HCT116 (cell line): ENCODE measurements at regions not wholly inside any gene's neighbourhood (a gene's known extent, or its start where the extent isn't known, plus 50 kb on each side); places are given as distances from the start of the nearest gene placed in this dataset.

Experiments
- ATAC-seq: fragments of 200-7000 bp; cut with Tn5 transposase; 2 replicates; pipeline ENCODE4 v1.9.1; 2020; ENCODE audit warnings: mild to moderate bottlenecking, moderate library complexity
- BruUV-seq: library from RNA; stranded (reverse); fragments of 400-500 nt; replicated peaks from 2 replicates; lab custom pipeline; 2021; lab: Mats Ljungman, UMichigan
- CTCF ChIA-PET: fragments of 300-600 bp; sonication (Branson Sonifier 250); formaldehyde crosslinking; loops from one replicate; lab custom pipeline; 2021; ENCODE audit warnings: antibody characterized with exemption; lab: Charles Lee
- POLR2A ChIA-PET: fragments of 300-600, 350-600 bp; sonication (Branson Sonifier 250); formaldehyde crosslinking; loops from one replicate; lab custom pipeline; 2021; ENCODE audit warnings: antibody characterized with exemption; lab: Charles Lee
- RAD21 ChIA-PET, 2 experiments: fragments of 300-600 bp; sonication (Branson Sonifier 250); formaldehyde crosslinking; loops; one replicate each; lab custom pipeline; 2023; ENCODE audit warnings: low total read pairs in 2 of 2; ENCODE audit not compliant: uncharacterized antibody in 2 of 2, unreplicated experiment in 2 of 2, low non-redundant PET in 1 of 2; lab: Charles Lee
- DNase-seq: peaks from one replicate; pipeline ENCODE4 v3.0.0-alpha.2; 2010; ENCODE audit warnings: low read depth, low spot score
- H2AFZ ChIP-seq: fragments of 200-600 bp; shearing (Covaris generic), sonication (generic); 2 replicates; pipeline ENCODE4 v1.6.1; 2017; ENCODE audit warnings: low read depth, mixed run types, mixed read lengths, antibody characterized with exemption, low read length; ENCODE audit not compliant: poor library complexity, severe bottlenecking
- H3K27ac ChIP-seq: 2 replicates; pipeline ENCODE4 v1.5.1; 2012; ENCODE audit warnings: low read depth, low read length
- H3K27me3 ChIP-seq: fragments of 200-600 bp; sonication (generic); 2 replicates; pipeline ENCODE4 v1.6.1; 2016; ENCODE audit warnings: mixed run types, low read length, mixed read lengths; ENCODE audit not compliant: insufficient read depth
- H3K36me3 ChIP-seq, 2 experiments: fragments of 200-500 bp in 1 of 2; fragments of 200-600 bp in 1 of 2; sonication (Bioruptor generic) in 1 of 2; sonication (generic) in 1 of 2; 2 replicates each; pipeline versions ENCODE4 v1.5.1 to v1.6.1; 2014 to 2016; ENCODE audit warnings: low read length in 2 of 2, inconsistent platforms in 1 of 2, mixed read lengths in 1 of 2, mixed run types in 1 of 2; ENCODE audit not compliant: insufficient read depth in 2 of 2, control insufficient read depth in 1 of 2
- H3K4me1 ChIP-seq, 2 experiments: fragments of 200-600 bp in 1 of 2; sonication (generic) in 1 of 2; 2 replicates each; pipeline versions ENCODE4 v1.5.1 to v1.6.1; 2012 to 2017; ENCODE audit warnings: low read length in 2 of 2, inconsistent platforms in 1 of 2, mild to moderate bottlenecking in 1 of 2, mixed read lengths in 1 of 2, mixed run types in 1 of 2, moderate library complexity in 1 of 2; ENCODE audit not compliant: insufficient read depth in 2 of 2, control insufficient read depth in 1 of 2
- H3K4me2 ChIP-seq: fragments of 200-600 bp; sonication (generic); 2 replicates; pipeline ENCODE4 v1.6.1; 2017; ENCODE audit warnings: mixed run types, low read length, mixed read lengths
- H3K4me3 ChIP-seq, 2 experiments: fragments of 200-600 bp in 1 of 2; sonication (generic) in 1 of 2; replicated peaks in 1 of 2; 2 replicates each; pipeline ENCODE4 v1.5.1; 2011 to 2016; ENCODE audit warnings: low read length in 2 of 2, control low read depth in 1 of 2, low read depth in 1 of 2, mild to moderate bottlenecking in 1 of 2, mixed read lengths in 1 of 2, mixed run types in 1 of 2
- H3K79me2 ChIP-seq: fragments of 200-600 bp; sonication (generic); 2 replicates; pipeline ENCODE4 v1.6.1; 2017; ENCODE audit warnings: mild to moderate bottlenecking, mixed run types, low read length, moderate library complexity, mixed read lengths; ENCODE audit not compliant: insufficient read depth
- H3K9ac ChIP-seq: fragments of 200-600 bp; sonication (generic); 2 replicates; pipeline ENCODE4 v1.6.1; 2016; ENCODE audit warnings: low read length, mixed read lengths
- H3K9me2 ChIP-seq: fragments of 200-600 bp; sonication (generic), shearing (Covaris generic); 2 replicates; pipeline ENCODE4 v1.6.1; 2017; ENCODE audit warnings: mixed run types, mild to moderate bottlenecking, moderate library complexity; ENCODE audit not compliant: insufficient read depth
- H3K9me3 ChIP-seq, 2 experiments: fragments of 200-500 bp in 1 of 2; fragments of 200-600 bp in 1 of 2; sonication (Bioruptor generic) in 1 of 2; sonication (generic) in 1 of 2; 2 replicates each; pipeline ENCODE4 v1.6.1; 2014 to 2017; ENCODE audit warnings: low read length in 2 of 2, mixed read lengths in 2 of 2, inconsistent platforms in 1 of 2, low read depth in 1 of 2, mild to moderate bottlenecking in 1 of 2, mixed run types in 1 of 2, moderate library complexity in 1 of 2; ENCODE audit not compliant: control insufficient read depth in 1 of 2, insufficient read depth in 1 of 2
- H4K20me1 ChIP-seq: fragments of 200-600 bp; sonication (generic), shearing (Covaris generic); 2 replicates; pipeline ENCODE4 v1.6.1; 2017; ENCODE audit warnings: mixed run types, mild to moderate bottlenecking, moderate library complexity; ENCODE audit not compliant: insufficient read depth
- ATF3 ChIP-seq: IDR thresholded peaks from 2 replicates; pipeline ENCODE4 v1.6.1; 2012
- CTCF ChIP-seq, 3 experiments: fragments of 200-600 bp in 1 of 3; sonication (generic) in 1 of 3; IDR thresholded peaks in 2 of 3; conservative IDR thresholded peaks in 1 of 3; 2 replicates each; pipeline ENCODE4 v1.5.1; 2012 to 2017; ENCODE audit warnings: low read depth in 2 of 3, low read length in 2 of 3, antibody characterized with exemption in 1 of 3, borderline replicate concordance in 1 of 3, control low read depth in 1 of 3, mild to moderate bottlenecking in 1 of 3, mixed read lengths in 1 of 3, mixed run types in 1 of 3, moderate library complexity in 1 of 3; ENCODE audit not compliant: insufficient read depth in 1 of 3
- EGR1 ChIP-seq: IDR thresholded peaks from 2 replicates; pipeline ENCODE4 v1.6.1; 2012; ENCODE audit warnings: low read depth
- JUND ChIP-seq: IDR thresholded peaks from 2 replicates; pipeline ENCODE4 v1.6.1; 2012
- POLR2A ChIP-seq: IDR thresholded peaks from 2 replicates; pipeline ENCODE4 v1.7.0; 2011; ENCODE audit warnings: borderline replicate concordance; ENCODE audit not compliant: insufficient read depth, insufficient read length; ENCODE audit errors: extremely low read depth
- RAD21 ChIP-seq: IDR thresholded peaks from 2 replicates; pipeline ENCODE4 v1.6.1; 2012; ENCODE audit warnings: low read depth, mild to moderate bottlenecking
- intact Hi-C: fragments of 100-400 bp; cut with micrococcal nuclease; formaldehyde crosslinking; loops from 2 replicates; pipeline ENCODE4 v1.10.0; 2022
- TF ChIP-seq, protein P1 (sequence below): IDR thresholded peaks from 2 replicates; pipeline ENCODE4 v1.6.1; 2012
- TF ChIP-seq, protein P2 (sequence below): IDR thresholded peaks from 2 replicates; pipeline ENCODE4 v1.6.1; 2012; ENCODE audit warnings: low read depth

- Histone ChIP-seq H2AFZ (no peak overlapping the region), H3K9me3 (no peaks in the 10 kb centered on the region), H4K20me1 (no peaks in the 10 kb centered on the region), H3K9ac (no peak overlapping the region), H3K4me2 (no peak overlapping the region), H3K4me3 (no peak overlapping the region), H3K79me2 (no peaks in the 10 kb centered on the region), H3K27ac (no peak overlapping the region), H3K36me3 (no peaks in the 10 kb centered on the region), H3K27me3 (no peaks in the 10 kb centered on the region), H3K4me1 (no peaks in the 10 kb centered on the region), H3K9me2 (no peaks in the 10 kb centered on the region)
- RAD21 ChIA-PET = no interaction called here
- POLR2A ChIA-PET = no interaction called here
- ATAC-seq (no peak), DNase-seq (no peak)
- intact Hi-C loops = no loop called here
- CTCF ChIA-PET = no interaction called here
- no TSS peak for BruUV-seq
- TF ChIP-seq, protein P1, sequence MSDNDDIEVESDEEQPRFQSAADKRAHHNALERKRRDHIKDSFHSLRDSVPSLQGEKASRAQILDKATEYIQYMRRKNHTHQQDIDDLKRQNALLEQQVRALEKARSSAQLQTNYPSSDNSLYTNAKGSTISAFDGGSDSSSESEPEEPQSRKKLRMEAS = no peak
- TF ChIP-seq RAD21 (no peak), POLR2A (no peak), CTCF (IDR thresholded peaks at IDR 0.05 in 2 of 3, conservative IDR thresholded peaks at IDR 0.05 in 1 of 3; ENCODE audit: borderline replicate concordance in 1 of 3, insufficient read depth in 1 of 3, low read depth in 2 of 3, low read length in 2 of 3) (no peak), EGR1 (no peak), ATF3 (no peak), JUND (no peak)
- TF ChIP-seq, protein P2, sequence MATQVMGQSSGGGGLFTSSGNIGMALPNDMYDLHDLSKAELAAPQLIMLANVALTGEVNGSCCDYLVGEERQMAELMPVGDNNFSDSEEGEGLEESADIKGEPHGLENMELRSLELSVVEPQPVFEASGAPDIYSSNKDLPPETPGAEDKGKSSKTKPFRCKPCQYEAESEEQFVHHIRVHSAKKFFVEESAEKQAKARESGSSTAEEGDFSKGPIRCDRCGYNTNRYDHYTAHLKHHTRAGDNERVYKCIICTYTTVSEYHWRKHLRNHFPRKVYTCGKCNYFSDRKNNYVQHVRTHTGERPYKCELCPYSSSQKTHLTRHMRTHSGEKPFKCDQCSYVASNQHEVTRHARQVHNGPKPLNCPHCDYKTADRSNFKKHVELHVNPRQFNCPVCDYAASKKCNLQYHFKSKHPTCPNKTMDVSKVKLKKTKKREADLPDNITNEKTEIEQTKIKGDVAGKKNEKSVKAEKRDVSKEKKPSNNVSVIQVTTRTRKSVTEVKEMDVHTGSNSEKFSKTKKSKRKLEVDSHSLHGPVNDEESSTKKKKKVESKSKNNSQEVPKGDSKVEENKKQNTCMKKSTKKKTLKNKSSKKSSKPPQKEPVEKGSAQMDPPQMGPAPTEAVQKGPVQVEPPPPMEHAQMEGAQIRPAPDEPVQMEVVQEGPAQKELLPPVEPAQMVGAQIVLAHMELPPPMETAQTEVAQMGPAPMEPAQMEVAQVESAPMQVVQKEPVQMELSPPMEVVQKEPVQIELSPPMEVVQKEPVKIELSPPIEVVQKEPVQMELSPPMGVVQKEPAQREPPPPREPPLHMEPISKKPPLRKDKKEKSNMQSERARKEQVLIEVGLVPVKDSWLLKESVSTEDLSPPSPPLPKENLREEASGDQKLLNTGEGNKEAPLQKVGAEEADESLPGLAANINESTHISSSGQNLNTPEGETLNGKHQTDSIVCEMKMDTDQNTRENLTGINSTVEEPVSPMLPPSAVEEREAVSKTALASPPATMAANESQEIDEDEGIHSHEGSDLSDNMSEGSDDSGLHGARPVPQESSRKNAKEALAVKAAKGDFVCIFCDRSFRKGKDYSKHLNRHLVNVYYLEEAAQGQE = no peak
Measured at GRCh38 chr13:44035400-44035799, 155.7 kb downstream of the LACC1 start.
